HG02943 (cell line): ENCODE measurements at regions not wholly inside any gene's neighbourhood (a gene's known extent, or its start where the extent isn't known, plus 50 kb on each side); places are given as distances from the start of the nearest gene placed in this dataset.

ENCODE experiments used
- ATAC-seq: cut with Tn5 transposase; IDR thresholded peaks from one replicate; pipeline ENCODE4 v1.9.1; 2021; ENCODE audit warnings: mild to moderate bottlenecking, low read depth, moderate library complexity; ENCODE audit not compliant: unreplicated experiment

DNA sequence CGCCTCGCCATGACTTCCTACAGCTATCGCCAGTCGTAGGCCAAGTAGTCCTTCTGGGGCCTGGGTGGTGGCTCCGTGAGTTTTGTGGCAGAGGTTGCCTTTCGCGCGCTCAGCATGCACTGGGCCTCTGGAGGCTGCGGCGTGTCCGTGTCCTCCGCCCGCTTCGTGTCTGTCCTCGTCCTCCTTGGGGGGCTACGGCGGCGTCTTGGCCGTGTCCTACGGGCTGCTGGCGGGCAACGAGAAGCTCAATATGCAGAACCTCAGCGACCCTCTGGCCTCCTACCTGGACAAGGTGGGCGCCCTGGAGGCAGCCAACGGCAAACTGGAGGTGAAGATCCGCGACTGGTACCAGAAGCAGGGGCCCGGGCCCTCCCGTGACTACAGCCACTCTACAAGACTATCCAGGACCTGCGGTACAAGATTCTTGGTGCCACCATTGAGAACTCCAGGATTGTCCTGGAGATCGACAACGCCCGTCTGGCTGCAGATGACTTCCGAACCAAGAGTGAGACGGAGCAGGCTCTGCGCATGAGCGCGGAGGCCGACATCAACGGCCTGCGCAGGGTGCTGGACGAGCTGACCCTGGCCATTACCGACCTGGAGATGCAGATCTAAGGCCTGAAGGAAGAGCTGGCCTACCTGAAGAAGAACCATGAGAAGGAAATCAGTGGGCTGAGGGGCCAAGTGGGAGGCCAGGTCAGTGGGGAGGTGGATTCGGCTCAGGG lies 296.3 kb downstream of the OGFRL1 start:
- no peak for ATAC-seq

DNA sequence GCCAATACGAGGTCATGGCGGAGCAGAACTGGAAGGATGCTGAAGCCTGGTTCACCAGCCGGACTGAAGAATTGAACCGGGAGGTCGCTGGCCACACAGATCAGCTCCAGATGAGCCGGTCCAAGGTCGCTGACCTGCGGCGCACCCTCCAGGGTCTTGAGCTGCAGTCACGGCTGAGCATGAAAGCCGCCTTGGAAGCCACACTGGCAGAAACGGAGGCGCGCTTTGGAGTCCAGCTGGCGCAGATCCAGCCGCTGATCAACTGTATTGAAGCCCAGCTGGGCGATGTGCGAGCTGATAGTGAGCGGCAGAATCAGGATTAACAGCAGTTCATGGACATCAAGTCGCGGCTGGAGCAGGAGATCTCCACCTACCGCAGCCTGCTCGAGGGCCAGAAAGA lies 296.9 kb downstream of the OGFRL1 start:
- ATAC-seq = no peak

DNA sequence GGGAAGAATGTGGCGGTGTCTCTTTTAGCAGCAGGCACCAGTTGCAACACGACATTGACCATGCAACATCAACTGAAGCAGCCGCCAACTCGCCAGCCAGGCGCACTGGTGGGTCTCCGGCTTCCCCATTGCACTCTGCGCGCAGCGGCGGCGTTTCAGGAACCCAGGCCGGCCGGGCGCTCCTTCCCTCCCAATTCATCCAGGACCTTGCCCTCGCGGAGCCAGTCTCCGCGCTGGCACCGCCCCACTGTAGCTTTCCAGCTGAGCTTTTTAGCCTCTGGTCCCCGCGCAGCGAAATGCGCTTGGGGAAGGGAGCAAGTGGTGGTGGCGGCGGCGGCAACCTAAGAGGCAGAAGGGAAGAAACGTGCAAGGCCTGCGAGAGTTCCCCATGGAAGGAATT lies 297.9 kb upstream of the RIMS1 start:
- ATAC-seq = no peak

DNA sequence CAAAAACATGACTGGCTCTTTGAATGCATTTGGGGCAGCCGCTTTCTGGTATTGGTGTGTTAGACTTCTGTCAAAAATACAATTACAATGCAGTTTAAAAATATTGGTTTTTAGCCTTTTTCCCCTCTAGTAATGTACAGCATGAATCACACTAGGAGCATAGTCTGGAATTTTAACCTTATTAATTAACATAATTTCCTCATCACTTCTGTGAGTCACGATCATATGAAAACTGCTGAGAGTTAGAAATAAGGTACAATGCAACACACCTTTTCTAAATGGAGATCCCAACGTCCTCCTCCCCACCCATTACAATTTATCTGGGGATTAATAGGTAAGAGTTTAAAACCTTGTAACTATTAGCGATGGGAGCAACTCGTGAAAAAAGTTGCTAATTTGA lies 297.1 kb upstream of the RIMS1 start:
- ATAC-seq = no peak

DNA sequence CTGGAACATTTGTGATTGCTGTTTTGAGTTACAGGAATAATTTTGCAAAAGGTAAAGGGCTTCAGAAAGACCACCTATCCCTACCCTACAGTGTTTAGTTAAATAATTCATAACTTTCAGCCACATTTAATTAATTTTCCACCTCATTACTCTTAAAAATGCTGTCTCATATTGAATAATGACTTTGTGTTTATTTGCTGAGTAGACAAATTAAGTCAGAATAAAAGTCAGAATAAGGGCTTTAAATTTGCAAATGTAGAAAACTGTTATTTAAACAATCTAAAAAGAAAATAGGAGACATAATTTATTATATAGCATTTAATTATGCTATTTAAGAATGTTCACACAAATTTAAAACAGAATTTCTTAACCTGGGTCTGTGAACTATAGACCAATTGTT lies 293.7 kb upstream of the RIMS1 start:
- ATAC-seq = no peak

DNA sequence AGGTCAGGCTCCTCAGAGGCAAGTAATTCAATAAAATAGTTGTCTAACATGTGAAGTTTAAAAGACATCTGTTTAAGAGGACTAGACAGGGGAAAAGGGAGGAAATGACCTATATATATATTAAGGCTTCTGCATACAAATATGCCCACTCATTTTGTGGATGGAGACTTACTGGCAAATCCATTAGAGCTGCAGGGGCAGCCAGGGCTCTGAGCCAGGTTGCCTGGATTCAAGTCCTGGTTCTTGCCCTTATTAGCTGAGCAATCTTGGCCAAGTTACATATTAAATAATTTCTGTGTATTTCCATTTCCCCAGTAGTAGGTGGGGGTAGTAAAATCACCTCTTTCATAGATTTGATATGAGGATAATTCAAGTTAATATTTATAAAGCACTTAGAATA lies 287.0 kb upstream of the RIMS1 start:
- ATAC-seq = no peak

DNA sequence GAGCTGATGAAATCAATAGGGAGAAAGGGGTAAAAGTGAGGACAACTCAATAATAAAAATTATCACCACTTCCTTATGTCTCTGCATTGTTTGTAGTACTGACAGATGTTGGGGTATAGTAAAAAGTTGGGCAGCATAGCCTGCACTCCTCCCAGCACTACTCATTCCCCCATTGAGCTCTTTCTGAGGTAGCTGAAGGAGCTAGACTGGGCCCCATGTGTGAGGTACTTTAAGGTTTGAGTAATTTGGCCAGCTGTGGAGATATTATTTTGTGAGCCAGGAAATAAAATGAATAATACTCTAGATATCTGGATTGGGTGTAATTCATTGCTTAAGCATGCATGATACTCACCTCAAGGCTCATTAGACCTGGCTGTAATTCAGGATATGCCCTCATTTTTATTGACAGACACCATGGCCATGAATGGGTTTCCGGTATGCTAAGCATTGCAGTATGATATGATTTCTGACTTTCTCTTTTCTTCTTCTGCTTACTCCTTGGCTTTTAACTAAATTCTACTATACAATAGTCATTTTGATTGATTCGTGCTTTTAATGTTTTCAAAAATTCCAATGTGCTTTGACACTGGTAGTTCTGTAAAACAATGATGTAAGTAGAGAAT lies 283.9 kb upstream of the RIMS1 start:
- no peak for ATAC-seq

DNA sequence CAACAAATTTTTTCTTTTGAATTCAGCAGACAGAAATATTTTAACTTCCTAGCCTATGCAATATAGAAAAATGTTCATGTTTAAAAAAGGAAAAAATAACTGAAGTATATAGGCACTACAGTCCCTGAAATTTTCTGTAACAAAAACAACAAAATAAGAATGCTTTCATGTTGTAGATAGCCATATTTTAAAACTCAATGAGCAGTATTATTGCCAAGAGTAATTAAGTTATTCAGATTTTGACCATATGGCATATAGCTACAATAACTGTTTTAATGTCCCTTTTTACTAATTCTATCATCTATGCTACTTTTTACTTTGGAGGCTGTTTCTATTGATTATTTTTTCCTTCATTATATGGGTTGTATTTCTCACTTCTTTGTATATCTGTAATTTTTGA lies 283.3 kb upstream of the RIMS1 start:
- no peak for ATAC-seq

DNA sequence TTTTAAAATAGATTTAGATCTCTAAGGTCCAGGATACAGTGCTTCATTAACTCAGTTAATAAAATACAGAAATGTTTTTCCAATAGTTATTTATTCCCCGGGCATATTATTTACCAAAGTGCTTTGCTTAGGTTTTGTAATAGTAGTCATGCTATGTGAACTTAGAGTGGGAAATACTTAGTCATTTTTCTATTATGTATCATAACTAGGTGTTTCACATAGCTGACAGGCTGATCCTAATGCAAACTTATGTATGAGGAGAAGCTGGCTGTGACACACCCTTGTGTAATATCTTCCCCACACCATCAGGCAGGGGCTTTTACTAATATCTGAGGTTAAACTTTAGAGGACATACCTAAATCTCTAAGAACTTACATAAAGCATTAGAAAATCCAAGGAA lies 277.7 kb upstream of the RIMS1 start:
- ATAC-seq = no peak

DNA sequence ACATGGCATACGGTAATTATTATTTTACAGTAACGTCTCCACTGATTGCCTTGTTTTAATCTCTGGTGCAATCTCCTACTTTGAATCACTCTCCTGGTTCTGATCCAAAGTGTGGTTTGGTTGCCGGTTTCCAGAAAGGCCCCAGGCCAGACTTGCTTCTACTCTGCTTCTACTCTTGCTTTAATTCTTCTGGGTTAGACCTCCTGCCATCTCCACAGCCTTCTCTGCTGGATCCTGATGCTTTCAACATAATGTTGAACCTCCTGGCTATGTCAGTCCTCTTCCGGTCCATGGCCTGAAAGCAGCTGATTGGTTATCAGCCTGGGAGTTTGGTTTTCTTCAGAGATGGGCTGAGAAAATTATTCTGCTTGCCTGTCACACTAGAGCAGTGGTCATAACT lies 266.5 kb upstream of the RIMS1 start:
- ATAC-seq = no peak

DNA sequence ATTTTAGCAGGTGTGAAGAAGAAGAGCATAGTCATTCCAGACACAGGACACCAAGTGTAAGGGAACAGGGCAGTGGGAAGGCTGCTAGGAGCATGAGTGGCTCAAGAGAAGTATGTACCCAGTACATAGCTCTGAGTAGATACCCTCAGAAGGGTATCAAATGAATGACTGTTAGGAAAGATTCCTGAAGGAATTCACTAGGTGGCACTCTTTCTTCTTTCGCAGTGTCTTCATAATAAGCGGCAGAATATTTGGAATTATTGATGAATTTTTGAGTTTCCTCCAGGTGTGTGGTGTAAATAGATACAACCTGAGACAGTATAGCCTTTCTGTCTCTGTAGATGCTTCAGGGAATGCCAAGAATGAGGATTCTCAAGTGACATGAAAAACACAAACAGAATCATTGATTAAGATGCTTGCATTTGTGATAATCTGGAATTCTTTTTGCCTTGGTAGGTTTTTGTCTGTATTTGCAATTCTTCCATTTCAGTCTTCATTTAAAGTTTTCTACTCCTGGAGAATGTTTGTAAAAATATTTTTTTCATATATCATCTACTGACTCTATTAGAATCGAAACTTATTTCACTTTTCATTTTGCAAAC lies 264.3 kb upstream of the RIMS1 start:
- no peak for ATAC-seq

DNA sequence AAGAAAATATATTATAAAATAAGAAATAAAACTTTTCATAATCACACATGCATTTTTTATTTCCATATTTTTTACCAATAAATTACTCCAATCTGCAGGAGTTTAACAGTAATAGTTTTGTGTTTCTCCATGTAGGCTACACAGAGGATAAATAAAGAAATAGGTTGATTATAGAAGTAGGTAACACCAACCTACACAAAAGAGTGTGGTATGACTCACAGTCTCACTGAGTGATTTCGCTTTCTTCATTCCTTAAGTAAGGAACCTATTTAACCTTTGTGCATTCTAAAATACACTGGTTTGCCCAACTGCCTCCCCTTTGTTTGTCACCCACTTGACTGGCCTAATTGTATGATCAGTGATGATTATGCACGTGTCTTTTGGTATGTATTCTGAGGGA lies 244.2 kb upstream of the RIMS1 start:
- ATAC-seq = no peak

DNA sequence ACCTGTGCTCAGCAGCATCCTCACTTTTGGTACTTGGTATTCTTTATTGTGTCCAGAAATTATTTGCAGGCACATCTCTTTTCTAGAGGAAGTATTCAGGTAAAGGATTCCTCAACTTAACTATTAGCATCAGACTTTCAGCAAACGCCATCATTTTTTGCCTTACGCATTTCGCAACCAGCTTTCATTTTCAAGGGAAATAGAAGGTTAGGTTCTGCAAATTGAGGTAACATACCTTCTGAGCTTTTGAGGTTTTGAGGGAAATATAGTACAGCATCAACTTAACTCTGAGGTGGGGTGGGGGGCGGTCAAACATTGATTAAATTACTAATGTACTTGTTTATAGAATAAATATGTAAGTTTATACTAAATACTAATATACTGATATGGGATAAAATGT lies 243.6 kb upstream of the RIMS1 start:
- no peak for ATAC-seq

DNA sequence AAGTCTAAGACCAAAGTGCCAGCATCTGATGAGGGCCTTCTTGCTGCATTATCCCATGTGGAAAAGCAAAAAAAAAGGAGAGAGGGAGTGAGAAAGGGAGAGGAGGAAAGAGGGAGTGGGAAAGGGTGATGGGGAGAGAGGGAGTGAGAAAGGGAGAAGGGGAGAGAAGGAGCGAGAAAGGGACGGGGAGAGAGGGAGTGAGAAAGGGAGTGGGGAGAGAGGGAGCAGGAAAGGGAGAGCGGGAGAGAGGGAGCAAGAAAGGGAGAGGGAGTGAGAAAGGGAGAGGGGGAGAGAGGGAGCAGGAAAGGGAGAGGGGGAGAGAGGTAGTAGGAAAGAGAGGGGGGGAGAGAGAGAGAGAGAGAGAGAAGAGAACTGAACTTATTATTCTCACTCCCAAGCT lies 241.1 kb upstream of the RIMS1 start:
- ATAC-seq = no peak

DNA sequence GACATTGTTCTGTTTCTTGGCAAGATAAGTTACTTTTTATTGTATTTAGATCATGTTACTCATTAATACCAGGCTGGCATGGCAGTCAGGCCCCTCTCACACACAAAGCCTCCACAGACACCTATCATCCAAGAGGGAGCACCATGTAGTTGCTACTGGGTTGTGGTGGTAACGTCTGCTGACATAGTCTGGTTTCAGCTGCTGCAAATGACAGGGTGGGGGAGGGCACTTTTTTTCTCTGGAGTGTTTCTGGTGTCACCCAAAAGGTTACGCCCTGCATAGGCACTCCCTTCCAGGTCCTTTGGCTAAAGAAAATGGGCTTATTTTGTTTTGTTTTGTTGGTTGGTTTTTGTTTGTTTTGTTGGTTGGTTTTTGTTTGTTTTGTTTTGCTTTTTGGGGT lies 236.4 kb upstream of the RIMS1 start:
- ATAC-seq = no peak

DNA sequence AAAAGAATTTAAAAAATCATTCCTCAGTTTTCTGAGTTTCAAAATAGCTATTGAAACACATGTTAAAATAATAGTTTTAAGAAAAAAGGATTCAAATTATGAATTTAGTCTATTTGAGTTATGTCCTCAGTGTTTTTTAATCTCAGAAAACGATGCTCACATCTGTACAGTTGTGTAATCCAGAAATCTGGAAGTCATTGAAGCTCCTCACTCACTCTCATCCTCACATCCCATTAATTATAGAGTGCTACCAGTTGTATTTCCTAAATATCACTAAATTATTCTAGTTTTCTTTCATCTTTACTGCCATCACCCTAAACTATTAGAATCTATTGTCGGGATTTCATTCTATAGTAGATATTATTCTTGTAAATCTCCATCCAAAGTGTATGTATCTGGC lies 234.7 kb upstream of the RIMS1 start:
- no peak for ATAC-seq

DNA sequence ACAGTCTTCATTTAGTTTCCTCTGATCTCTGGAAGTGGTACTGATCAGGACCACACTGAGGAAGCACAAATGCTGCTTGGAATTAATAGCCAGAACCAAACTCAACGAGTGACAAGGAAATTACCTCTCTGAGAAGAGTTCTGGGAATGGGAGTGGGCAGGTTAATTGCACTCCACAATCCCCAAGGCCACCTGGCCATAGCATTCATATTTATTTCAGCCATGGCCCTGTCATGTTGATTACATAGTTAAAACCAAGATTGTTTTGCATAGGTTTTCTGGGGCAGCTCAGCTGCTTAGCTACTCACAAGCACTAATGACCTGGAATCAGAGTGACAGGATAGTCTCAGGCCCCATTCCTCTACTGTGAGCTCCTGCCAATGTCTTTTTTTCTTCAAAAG lies 230.2 kb upstream of the RIMS1 start:
- no peak for ATAC-seq

DNA sequence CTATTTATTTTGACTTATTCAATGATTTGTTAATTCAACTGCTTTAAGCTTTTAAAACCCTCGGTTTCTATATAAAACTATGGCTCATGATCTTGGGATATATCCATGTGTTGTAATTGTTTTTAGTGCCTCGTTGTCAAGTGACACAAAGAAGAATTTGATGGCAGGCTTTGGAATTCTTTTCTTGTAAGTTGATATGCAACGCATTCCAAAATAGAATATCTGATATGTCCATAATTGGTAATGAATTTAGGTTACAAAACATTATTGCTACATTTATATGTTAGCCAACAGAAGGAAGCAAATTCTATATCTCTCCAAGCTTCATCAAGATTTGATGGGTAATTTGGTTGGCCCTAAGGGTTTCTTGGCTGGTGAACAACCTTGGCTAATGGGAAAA lies 220.4 kb upstream of the RIMS1 start:
- ATAC-seq = no peak

DNA sequence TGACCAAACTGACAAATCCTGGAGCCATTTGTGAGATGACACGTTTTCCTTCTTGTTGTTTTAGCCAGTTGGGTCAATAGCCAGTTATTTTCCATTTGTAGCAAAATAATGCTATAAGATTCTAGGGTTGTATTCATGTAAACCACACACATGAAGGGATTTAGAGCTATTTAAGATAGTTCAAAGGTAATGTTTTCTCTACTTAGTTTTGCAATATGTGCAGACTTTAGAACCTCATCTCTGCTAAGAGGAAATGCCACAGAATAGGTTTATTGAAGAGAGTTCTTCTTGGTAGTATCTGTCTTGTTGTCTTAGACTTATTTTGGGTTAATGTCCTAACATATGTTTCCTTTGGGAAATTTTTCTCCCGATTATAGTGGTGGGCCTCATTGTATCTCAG lies 213.5 kb upstream of the RIMS1 start:
- no peak for ATAC-seq

DNA sequence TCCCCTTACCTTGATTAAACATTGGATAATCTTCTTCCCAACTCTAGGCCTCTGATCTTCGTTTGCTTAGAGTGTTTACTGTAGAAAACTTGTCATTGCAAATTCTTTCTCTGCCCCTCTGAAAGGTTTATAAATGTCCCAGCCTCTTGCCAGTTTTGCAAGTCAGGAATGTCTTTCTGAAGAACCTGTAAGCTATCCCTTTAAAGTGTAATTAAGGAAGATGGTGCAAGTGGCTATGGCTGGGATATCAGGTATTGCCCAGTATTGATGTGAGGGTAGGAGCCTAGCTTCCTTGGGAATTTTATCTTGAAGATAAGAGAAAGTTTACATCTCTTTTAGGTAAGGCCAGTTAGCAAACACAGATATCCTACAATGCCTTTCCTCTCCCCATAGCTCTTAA lies 211.0 kb upstream of the RIMS1 start:
- no peak for ATAC-seq

DNA sequence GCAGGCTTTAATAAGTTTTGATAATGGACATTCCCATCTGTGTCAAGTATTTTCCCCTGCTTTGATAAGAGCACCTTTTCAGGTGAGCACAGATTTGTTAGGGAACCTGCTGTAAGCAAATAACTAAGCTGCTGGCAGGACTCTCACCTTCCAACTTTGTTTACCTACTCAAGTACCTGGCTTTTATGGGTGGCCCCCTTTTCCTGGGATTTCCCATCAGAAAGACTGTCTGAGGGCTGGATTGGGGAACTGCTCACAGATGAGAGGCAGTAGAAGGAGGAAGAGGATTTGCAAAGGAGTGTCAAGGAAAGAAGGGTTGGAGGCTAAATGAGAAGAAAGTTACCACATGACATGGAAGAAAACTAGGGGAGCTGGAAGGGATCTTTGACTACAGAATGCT lies 210.1 kb upstream of the RIMS1 start:
- no peak for ATAC-seq

DNA sequence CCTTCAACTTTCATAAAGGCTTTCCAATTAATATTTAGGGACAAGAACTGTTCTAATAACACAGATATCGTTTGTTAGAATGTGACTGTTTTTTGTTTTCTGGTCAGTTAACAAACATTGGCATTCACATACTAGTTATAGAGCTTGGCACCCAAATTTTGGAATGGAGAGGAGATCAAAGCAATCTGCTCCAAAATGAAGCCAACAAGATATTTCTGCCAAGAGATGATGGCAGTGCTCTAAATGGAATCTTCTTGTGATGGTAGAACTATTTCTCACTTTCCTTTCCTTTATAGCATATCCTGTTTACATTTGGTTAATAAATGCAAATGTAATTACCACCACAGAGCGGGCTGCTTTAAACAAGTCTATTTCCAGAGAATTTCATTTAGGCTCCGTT lies 208.3 kb upstream of the RIMS1 start:
- ATAC-seq = no peak
